H9 (cell line): ENCODE measurements at regions not wholly inside any gene's neighbourhood (a gene's known extent, or its start where the extent isn't known, plus 50 kb on each side); places are given as distances from the start of the nearest gene placed in this dataset.

Experiments
- DNase-seq: peaks from one replicate; pipeline ENCODE4 v3.0.0-alpha.2; 2017
- H2AFZ ChIP-seq: one replicate; pipeline ENCODE4 v1.6.1; 2013; ENCODE audit warnings: mild to moderate bottlenecking, low read length, control low read depth, moderate library complexity
- H2AK5ac ChIP-seq: 2 replicates; pipeline ENCODE4 v1.6.1; 2013; ENCODE audit warnings: low read length, control low read depth, mixed read lengths; ENCODE audit not compliant: insufficient read length
- H2BK120ac ChIP-seq: one replicate; pipeline ENCODE4 v1.6.1; 2013; ENCODE audit warnings: low read depth, mild to moderate bottlenecking, low read length, control low read depth, inconsistent platforms; ENCODE audit not compliant: poor library complexity, severe bottlenecking
- H2BK12ac ChIP-seq: 2 replicates; pipeline ENCODE4 v1.6.1; 2013; ENCODE audit warnings: low read length, control low read depth, mixed read lengths, low read depth; ENCODE audit not compliant: insufficient read length
- H2BK15ac ChIP-seq: 2 replicates; pipeline ENCODE4 v1.6.1; 2013; ENCODE audit warnings: low read depth, low read length, control low read depth
- H2BK20ac ChIP-seq: one replicate; pipeline ENCODE4 v1.6.1; 2013; ENCODE audit warnings: low read depth, mild to moderate bottlenecking, low read length, control low read depth, inconsistent platforms; ENCODE audit not compliant: poor library complexity, severe bottlenecking
- H2BK5ac ChIP-seq: 2 replicates; pipeline ENCODE4 v1.6.1; 2013; ENCODE audit warnings: low read length, control low read depth, mixed read lengths; ENCODE audit not compliant: insufficient read length
- H3K14ac ChIP-seq: 2 replicates; pipeline ENCODE4 v1.6.1; 2013; ENCODE audit warnings: low read length, control low read depth; ENCODE audit not compliant: insufficient read depth
- H3K18ac ChIP-seq: 2 replicates; pipeline ENCODE4 v1.6.1; 2013; ENCODE audit warnings: low read depth, mild to moderate bottlenecking, mixed read lengths, low read length, control low read depth; ENCODE audit not compliant: insufficient read length
- H3K23ac ChIP-seq: 2 replicates; pipeline ENCODE4 v1.6.1; 2013; ENCODE audit warnings: low read length, control low read depth, mixed read lengths, low read depth; ENCODE audit not compliant: insufficient read length
- H3K23me2 ChIP-seq: 2 replicates; pipeline ENCODE4 v1.6.1; 2013; ENCODE audit warnings: low read depth, mild to moderate bottlenecking, mixed read lengths, low read length, control low read depth; ENCODE audit not compliant: insufficient read length, poor library complexity, severe bottlenecking
- H3K27ac ChIP-seq: 2 replicates; pipeline ENCODE4 v1.5.1; 2013; ENCODE audit warnings: low read length, control low read depth, mixed read lengths, low read depth; ENCODE audit not compliant: insufficient read length
- H3K27me3 ChIP-seq: 2 replicates; pipeline ENCODE4 v1.6.1; 2013; ENCODE audit warnings: low read length, control low read depth, inconsistent platforms; ENCODE audit not compliant: insufficient read depth
- H3K4ac ChIP-seq: 2 replicates; pipeline ENCODE4 v1.6.1; 2013; ENCODE audit warnings: low read depth, mild to moderate bottlenecking, control low read depth, inconsistent platforms, low read length, moderate library complexity
- H3K4me1 ChIP-seq: 2 replicates; pipeline ENCODE4 v1.6.1; 2013; ENCODE audit warnings: low read length, control low read depth, inconsistent platforms; ENCODE audit not compliant: insufficient read depth
- H3K4me2 ChIP-seq: 2 replicates; pipeline ENCODE4 v1.6.1; 2013; ENCODE audit warnings: low read length, control low read depth, mixed read lengths; ENCODE audit not compliant: insufficient read length, insufficient read depth
- H3K56ac ChIP-seq: 2 replicates; pipeline ENCODE4 v1.6.1; 2013; ENCODE audit warnings: low read depth, mild to moderate bottlenecking, mixed read lengths, low read length, control low read depth; ENCODE audit not compliant: insufficient read length
- H3K79me1 ChIP-seq: 2 replicates; pipeline ENCODE4 v1.6.1; 2013; ENCODE audit warnings: low read depth, mild to moderate bottlenecking, moderate library complexity, low read length, control low read depth, inconsistent platforms; ENCODE audit not compliant: insufficient read depth, poor library complexity, severe bottlenecking
- H3K79me2 ChIP-seq: 2 replicates; pipeline ENCODE4 v1.6.1; 2013; ENCODE audit warnings: low read length, control low read depth, inconsistent platforms; ENCODE audit not compliant: insufficient read depth
- H3K9ac ChIP-seq: 2 replicates; pipeline ENCODE4 v1.6.1; 2013; ENCODE audit warnings: low read length, control low read depth, mixed read lengths; ENCODE audit not compliant: insufficient read length; ENCODE audit errors: extremely low read depth
- H3K9me3 ChIP-seq: one replicate; pipeline ENCODE4 v1.6.1; 2013; ENCODE audit warnings: low read depth, low read length, inconsistent platforms; ENCODE audit not compliant: control insufficient read depth
- H3T11ph ChIP-seq: one replicate; pipeline ENCODE4 v1.6.1; 2013; ENCODE audit warnings: mild to moderate bottlenecking, low read length, control low read depth, inconsistent platforms
- H4K20me1 ChIP-seq: one replicate; pipeline ENCODE4 v1.6.1; 2013; ENCODE audit not compliant: control insufficient read depth, insufficient read length, insufficient read depth
- H4K5ac ChIP-seq: 2 replicates; pipeline ENCODE4 v1.6.1; 2013; ENCODE audit warnings: low read depth, mild to moderate bottlenecking, mixed read lengths, low read length, control low read depth; ENCODE audit not compliant: insufficient read length
- H4K8ac ChIP-seq: replicated peaks from 2 replicates; pipeline ENCODE4 v1.6.1; 2013; ENCODE audit warnings: low read length, control low read depth, mixed read lengths, low read depth; ENCODE audit not compliant: insufficient read length
- H4K91ac ChIP-seq: 2 replicates; pipeline ENCODE4 v1.6.1; 2013; ENCODE audit warnings: low read depth, mild to moderate bottlenecking, moderate library complexity, mixed read lengths, low read length, control low read depth; ENCODE audit not compliant: insufficient read length
- H3K27ac Mint-ChIP-seq, 3 experiments: 2 replicates in 2 of 3; 3 replicates in 1 of 3; pipeline ENCODE4 v1.8.0; 2020 to 2021; ENCODE audit warnings: mixed read lengths in 3 of 3, mild to moderate bottlenecking in 1 of 3, moderate library complexity in 1 of 3
- H3K27me3 Mint-ChIP-seq: 2 replicates; pipeline ENCODE4 v1.8.0; 2021; ENCODE audit warnings: low read depth, mild to moderate bottlenecking, moderate library complexity, mixed read lengths
- H3K36me3 Mint-ChIP-seq, 3 experiments: 2 replicates in 2 of 3; 3 replicates in 1 of 3; pipeline ENCODE4 v1.8.0; 2020 to 2021; ENCODE audit warnings: low read depth in 3 of 3, mixed read lengths in 3 of 3; ENCODE audit not compliant: insufficient read depth in 1 of 3
- H3K4me1 Mint-ChIP-seq, 2 experiments: 2 replicates each; pipeline ENCODE4 v1.8.0; 2020; ENCODE audit warnings: mixed read lengths in 2 of 2
- H3K4me3 Mint-ChIP-seq, 2 experiments: 2 replicates in 1 of 2; 3 replicates in 1 of 2; pipeline ENCODE4 v1.8.0; 2020 to 2021; ENCODE audit warnings: mild to moderate bottlenecking in 2 of 2, mixed read lengths in 2 of 2, moderate library complexity in 1 of 2
- H3K9me3 Mint-ChIP-seq, 2 experiments: 2 replicates in 1 of 2; 3 replicates in 1 of 2; pipeline ENCODE4 v1.8.0; 2020; ENCODE audit warnings: mild to moderate bottlenecking in 2 of 2, mixed read lengths in 2 of 2, moderate library complexity in 1 of 2
- WGBS: extraction: QIAGEN DNeasy Blood & Tissue Kit; methylation state at CpG from one replicate; pipeline ENCODE4 v1.1.7; 2013; ENCODE audit warnings: missing lambda C conversion rate, low lambda C conversion rate, mixed read lengths; ENCODE audit not compliant: insufficient read length; ENCODE audit errors: extremely low coverage; 5-methylcytosine and 5-hydroxymethylcytosine counted together
- TF ChIP-seq, protein P1 (sequence below): fragments of 200-600 bp; sonication (generic); conservative IDR thresholded peaks from 3 replicates; pipeline ENCODE4 v1.8.0; 2021; ENCODE audit warnings: antibody characterized with exemption, mild to moderate bottlenecking

DNA sequence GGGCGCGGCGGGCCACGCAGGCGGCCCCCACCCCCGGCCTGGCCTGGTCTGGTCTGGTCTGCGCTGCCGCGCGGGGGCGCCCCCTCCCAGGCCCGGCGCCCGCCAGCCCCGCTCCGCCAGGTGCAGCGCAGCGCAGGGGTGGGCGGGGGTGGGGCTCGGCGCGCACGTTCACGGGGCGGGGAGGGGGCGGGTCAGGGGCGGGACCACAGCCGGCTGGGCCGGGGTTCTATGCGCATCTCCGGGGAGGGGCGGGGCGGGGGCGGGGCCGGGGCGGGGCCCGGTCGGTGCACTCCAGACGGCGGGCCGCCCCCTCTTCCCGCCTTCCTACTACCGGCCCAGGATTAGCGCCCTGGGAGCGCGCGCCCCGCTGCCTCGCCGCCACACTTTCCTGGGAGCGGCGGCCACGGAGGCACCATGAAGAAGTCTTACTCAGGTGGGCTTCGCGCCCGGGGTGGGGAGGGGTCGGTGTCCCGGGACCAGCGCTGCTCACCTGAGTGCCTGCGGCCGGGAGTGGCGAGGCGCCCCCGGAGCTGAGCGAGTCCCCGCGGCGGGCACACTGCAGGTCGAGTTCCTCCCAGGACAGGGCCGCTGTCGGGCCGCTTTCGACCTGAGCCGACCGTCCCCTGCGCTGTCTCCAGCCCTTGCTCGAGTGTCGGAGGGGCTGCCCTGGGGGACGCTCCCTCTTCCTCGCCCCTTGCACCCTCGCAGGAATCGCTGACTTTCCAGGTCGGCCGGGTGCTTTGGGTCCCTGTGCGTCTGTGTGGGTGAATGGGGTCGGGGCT lies 140.5 kb downstream of the SEC14L1 start:
- H4K8ac ChIP-seq: no peak overlapping the region
- H3K56ac ChIP-seq: no peak overlapping the region
- H3K79me1 ChIP-seq: no peaks in the 10 kb centered on the region
- H3K4me3 Mint-ChIP-seq: peak overlapping the region; percentile 83 to 90
- peaks cover 21% of the 10 kb centered on the region for H3K23me2 ChIP-seq
- H3K27ac Mint-ChIP-seq: peak overlapping the region in 2 of 3 experiments; percentile 44 to 84; a peak in 3 of 7 replicates
- no peaks in the 10 kb centered on the region; a peak in 1 of 5 replicates for H3K9me3 Mint-ChIP-seq
- H2BK15ac ChIP-seq: no peak overlapping the region
- peaks cover 32 to 34% of the 10 kb centered on the region in 2 experiments for H3K4me1 Mint-ChIP-seq
- H4K91ac ChIP-seq: no peak overlapping the region
- no peak overlapping the region for H3K14ac ChIP-seq
- H3K79me2 ChIP-seq: peaks cover 4% of the 10 kb centered on the region; the same call in 1 of the 2 replicates
- WGBS: no CpG with 5 or more reads among the region's 86 CpGs
- peak overlapping the region; percentile 48 for H3K4me2 ChIP-seq
- peak; percentile 87 for DNase-seq
- H2AFZ ChIP-seq: no peak overlapping the region
- H3K27me3 ChIP-seq: peaks cover 3% of the 10 kb centered on the region; the same call in 1 of the 2 replicates
- no peak overlapping the region for H3K18ac ChIP-seq
- H3K36me3 Mint-ChIP-seq: peaks cover 0 to 10% (median 7%) of the 10 kb centered on the region in 3 experiments; a peak in 5 of 7 replicates
- no peaks in the 10 kb centered on the region; the same call in 1 of the 2 replicates for H3K4me1 ChIP-seq
- no peaks in the 10 kb centered on the region for H3K9me3 ChIP-seq
- TF ChIP-seq, protein P1, sequence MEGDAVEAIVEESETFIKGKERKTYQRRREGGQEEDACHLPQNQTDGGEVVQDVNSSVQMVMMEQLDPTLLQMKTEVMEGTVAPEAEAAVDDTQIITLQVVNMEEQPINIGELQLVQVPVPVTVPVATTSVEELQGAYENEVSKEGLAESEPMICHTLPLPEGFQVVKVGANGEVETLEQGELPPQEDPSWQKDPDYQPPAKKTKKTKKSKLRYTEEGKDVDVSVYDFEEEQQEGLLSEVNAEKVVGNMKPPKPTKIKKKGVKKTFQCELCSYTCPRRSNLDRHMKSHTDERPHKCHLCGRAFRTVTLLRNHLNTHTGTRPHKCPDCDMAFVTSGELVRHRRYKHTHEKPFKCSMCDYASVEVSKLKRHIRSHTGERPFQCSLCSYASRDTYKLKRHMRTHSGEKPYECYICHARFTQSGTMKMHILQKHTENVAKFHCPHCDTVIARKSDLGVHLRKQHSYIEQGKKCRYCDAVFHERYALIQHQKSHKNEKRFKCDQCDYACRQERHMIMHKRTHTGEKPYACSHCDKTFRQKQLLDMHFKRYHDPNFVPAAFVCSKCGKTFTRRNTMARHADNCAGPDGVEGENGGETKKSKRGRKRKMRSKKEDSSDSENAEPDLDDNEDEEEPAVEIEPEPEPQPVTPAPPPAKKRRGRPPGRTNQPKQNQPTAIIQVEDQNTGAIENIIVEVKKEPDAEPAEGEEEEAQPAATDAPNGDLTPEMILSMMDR: peak; percentile 48; the same call in 2 of the 3 replicates
- peaks cover 27% of the 10 kb centered on the region for H3K27me3 Mint-ChIP-seq
- no peak overlapping the region for H2BK20ac ChIP-seq
- no peaks in the 10 kb centered on the region for H4K20me1 ChIP-seq
- no peak overlapping the region for H2BK120ac ChIP-seq
- no peak overlapping the region for H3K4ac ChIP-seq
- no peak overlapping the region for H2BK12ac ChIP-seq
- no peak overlapping the region for H4K5ac ChIP-seq
- no peak overlapping the region for H2BK5ac ChIP-seq
- no peak overlapping the region for H3K27ac ChIP-seq
- no peak overlapping the region for H3T11ph ChIP-seq
- no peak overlapping the region for H2AK5ac ChIP-seq
- H3K23ac ChIP-seq: no peak overlapping the region
- H3K9ac ChIP-seq: peak overlapping the region; percentile 8
